A673 (cell line): ENCODE measurements at regions not wholly inside any gene's neighbourhood (a gene's known extent, or its start where the extent isn't known, plus 50 kb on each side); places are given as distances from the start of the nearest gene placed in this dataset.

Experiments
- EZH2 ChIP-seq: fragments of 200-600 bp; sonication (generic); IDR thresholded peaks from 2 replicates; pipeline ENCODE4 v1.6.1; 2017; ENCODE audit warnings: borderline replicate concordance, low read depth, mild to moderate bottlenecking, mixed read lengths, antibody characterized with exemption, low read length; ENCODE audit not compliant: poor library complexity, severe bottlenecking
- TF ChIP-seq, protein P1 (sequence below): fragments of 300-800, 200-600 bp; sonication (generic); conservative IDR thresholded peaks from 2 replicates; pipeline ENCODE4 v1.5.1; 2017; ENCODE audit warnings: low read depth, mild to moderate bottlenecking, antibody characterized with exemption, low read length, moderate library complexity, mixed read lengths

DNA sequence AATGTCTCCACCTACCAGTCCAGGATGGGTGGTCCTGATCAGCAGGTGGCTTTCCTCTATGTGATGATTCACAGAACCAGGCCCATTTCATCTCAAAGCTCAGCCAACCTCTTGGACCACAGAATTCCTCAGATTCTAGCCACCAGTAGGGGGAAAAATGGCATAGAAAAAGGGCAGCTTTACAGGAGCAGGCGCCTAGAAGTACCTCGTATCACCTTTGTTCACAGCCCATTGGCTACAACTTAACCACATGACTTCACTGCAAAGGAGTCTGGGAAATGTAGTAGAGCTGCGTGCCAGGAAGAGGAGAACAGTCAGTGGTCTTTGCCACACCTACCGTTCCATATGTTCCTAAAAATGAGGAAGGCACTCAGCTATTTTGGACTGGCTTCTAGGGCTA is 62.8 kb upstream of the DTNA start:
- TF ChIP-seq, protein P1, sequence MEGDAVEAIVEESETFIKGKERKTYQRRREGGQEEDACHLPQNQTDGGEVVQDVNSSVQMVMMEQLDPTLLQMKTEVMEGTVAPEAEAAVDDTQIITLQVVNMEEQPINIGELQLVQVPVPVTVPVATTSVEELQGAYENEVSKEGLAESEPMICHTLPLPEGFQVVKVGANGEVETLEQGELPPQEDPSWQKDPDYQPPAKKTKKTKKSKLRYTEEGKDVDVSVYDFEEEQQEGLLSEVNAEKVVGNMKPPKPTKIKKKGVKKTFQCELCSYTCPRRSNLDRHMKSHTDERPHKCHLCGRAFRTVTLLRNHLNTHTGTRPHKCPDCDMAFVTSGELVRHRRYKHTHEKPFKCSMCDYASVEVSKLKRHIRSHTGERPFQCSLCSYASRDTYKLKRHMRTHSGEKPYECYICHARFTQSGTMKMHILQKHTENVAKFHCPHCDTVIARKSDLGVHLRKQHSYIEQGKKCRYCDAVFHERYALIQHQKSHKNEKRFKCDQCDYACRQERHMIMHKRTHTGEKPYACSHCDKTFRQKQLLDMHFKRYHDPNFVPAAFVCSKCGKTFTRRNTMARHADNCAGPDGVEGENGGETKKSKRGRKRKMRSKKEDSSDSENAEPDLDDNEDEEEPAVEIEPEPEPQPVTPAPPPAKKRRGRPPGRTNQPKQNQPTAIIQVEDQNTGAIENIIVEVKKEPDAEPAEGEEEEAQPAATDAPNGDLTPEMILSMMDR: no peak
- TF ChIP-seq EZH2: no peak
